ENCODE measurements at regions not wholly inside any gene's neighbourhood (a gene's known extent, or its start where the extent isn't known, plus 50 kb on each side); places are given as distances from the start of the nearest gene placed in this dataset.

GRCh38 chrX:94850811-94851210 lies 1176.8 kb downstream of the FAM133A start:
- Histone ChIP-seq H4K91ac (replicated peaks; ENCODE audit: insufficient read length, low read length) (no peak overlapping the region), H2BK5ac (ENCODE audit: low read depth, low read length) (no peak overlapping the region), H4K5ac (ENCODE audit: insufficient read length, low read depth, low read length) (no peak overlapping the region), H3K4ac (replicated peaks; ENCODE audit: insufficient read length, low read depth, low read length) (no peak overlapping the region), H3K14ac (ENCODE audit: insufficient read length) (no peak overlapping the region), H3K56ac (replicated peaks; ENCODE audit: insufficient read length, low read depth, low read length) (no peak overlapping the region), H2BK12ac (ENCODE audit: low read depth, low read length) (no peak overlapping the region), H2AK5ac (ENCODE audit: low read depth, low read length) (no peak overlapping the region), H3K27me3 (replicated peaks in 1 of 4; ENCODE audit: control insufficient read depth in 3 of 4, extremely low read depth in 1 of 4, insufficient read depth in 3 of 4, low read length in 3 of 4) (no peaks in the 10 kb centered on the region), H3K23ac (ENCODE audit: insufficient read length) (no peak overlapping the region), H3K4me2 (ENCODE audit: insufficient read depth in 1 of 2, low read depth in 2 of 2, low read length in 2 of 2) (no peak overlapping the region), H4K8ac (ENCODE audit: extremely low read depth, insufficient read depth, low read length) (no peak overlapping the region), H3K23me2 (ENCODE audit: low read depth, low read length) (no peaks in the 10 kb centered on the region), H3K4me1 (replicated peaks in 1 of 4; ENCODE audit: control insufficient read depth in 3 of 4, insufficient read depth in 4 of 4, low read length in 3 of 4) (no peaks in the 10 kb centered on the region), H2BK15ac (ENCODE audit: low read length) (no peak overlapping the region), H2BK120ac (replicated peaks; ENCODE audit: low read depth, low read length) (no peak overlapping the region), H4K20me1 (replicated peaks in 1 of 2; ENCODE audit: control insufficient read depth in 1 of 2, insufficient read depth in 2 of 2, low read length in 2 of 2) (no peaks in the 10 kb centered on the region), H3K27ac (ENCODE audit: low read depth, low read length) (no peak overlapping the region), H2AFZ (ENCODE audit: low read length) (no peak overlapping the region), H3K4me3 (ENCODE audit: extremely low read depth in 1 of 4, insufficient read depth in 2 of 4, low read depth in 3 of 4, low read length in 4 of 4) (no peak overlapping the region), H3K79me1 (ENCODE audit: low read depth, low read length) (no peaks in the 10 kb centered on the region), H3K79me2 (ENCODE audit: control insufficient read depth in 1 of 2, insufficient read depth in 2 of 2, low read length in 2 of 2) (no peaks in the 10 kb centered on the region), H3K9ac (replicated peaks in 1 of 4; ENCODE audit: extremely low read depth in 1 of 4, low read depth in 3 of 4, low read length in 3 of 4) (no peak overlapping the region), H3K9me3 (ENCODE audit: insufficient read depth in 2 of 2, low read depth in 1 of 2, low read length in 1 of 2) (no peaks in the 10 kb centered on the region), H2BK20ac (ENCODE audit: low read length) (no peak overlapping the region), H3K36me3 (ENCODE audit: control insufficient read depth in 2 of 4, insufficient read depth in 4 of 4, low read length in 3 of 4) (no peaks in the 10 kb centered on the region), H3K18ac (ENCODE audit: extremely low read depth, low read length) (no peak overlapping the region)
- POLR2A ChIA-PET (ENCODE audit: partially characterized antibody), result no interaction called here
- FAIRE-seq, result peak; percentile 13
- DNase-seq (ENCODE audit: low read depth in 1 of 2, low spot score in 2 of 2), result no peak
- CTCF ChIA-PET (ENCODE audit: partially characterized antibody), result no interaction called here
- TF ChIP-seq SP4 (IDR thresholded peaks at IDR 0.05; ENCODE audit: low read length), result no peak

All from H1 (cell line).